GM04504 (cell line): ENCODE measurements at regions not wholly inside any gene's neighbourhood (a gene's known extent, or its start where the extent isn't known, plus 50 kb on each side); places are given as distances from the start of the nearest gene placed in this dataset.
"Not testable (repeated sequence)": the region's sequence is repeated elsewhere in the genome, so short reads cannot be mapped to it uniquely, and the experiment has no call there.

Experiments used
- DNase-seq: peaks from one replicate; pipeline ENCODE4 v3.0.0-alpha.2; 2012; ENCODE audit warnings: low read depth

- DNase-seq, result no peak
Observed at GRCh38 chr2:13694673-13695072, 937.8 kb upstream of the LRATD1 start.

- no peak for DNase-seq
Observed at GRCh38 chr2:13696601-13697000, 935.9 kb upstream of the LRATD1 start.

- no peak for DNase-seq
Observed at GRCh38 chr2:13698847-13699246, 933.7 kb upstream of the LRATD1 start.

GRCh38 chr2:13699939-13700338 is 932.6 kb upstream of the LRATD1 start:
- DNase-seq, result not testable (repeated sequence)

GRCh38 chr2:13711154-13711553 is 921.4 kb upstream of the LRATD1 start:
- DNase-seq, result no peak

GRCh38 chr2:13714466-13714865 is 918.1 kb upstream of the LRATD1 start:
- DNase-seq, result no peak

- DNase-seq, result no peak
Observed at GRCh38 chr2:13725945-13726344, 906.6 kb upstream of the LRATD1 start.

GRCh38 chr2:13745330-13745729 is 887.2 kb upstream of the LRATD1 start:
- DNase-seq, result no peak

GRCh38 chr2:13751955-13752354 is 880.6 kb upstream of the LRATD1 start:
- DNase-seq, result no peak

GRCh38 chr2:13758412-13758811 is 874.1 kb upstream of the LRATD1 start:
- no peak for DNase-seq

GRCh38 chr2:13768274-13768673 is 864.2 kb upstream of the LRATD1 start:
- DNase-seq, result no peak

GRCh38 chr2:13770279-13770678 is 862.2 kb upstream of the LRATD1 start:
- DNase-seq, result no peak

- no peak for DNase-seq
Observed at GRCh38 chr2:13779996-13780395, 852.5 kb upstream of the LRATD1 start.

GRCh38 chr2:13791019-13791547 is 841.4 kb upstream of the LRATD1 start:
- DNase-seq, result no peak

GRCh38 chr2:13806539-13806938 is 826.0 kb upstream of the LRATD1 start:
- no peak for DNase-seq

- no peak for DNase-seq
Observed at GRCh38 chr2:13813236-13813635, 819.3 kb upstream of the LRATD1 start.

- no peak for DNase-seq
Observed at GRCh38 chr2:13818002-13818401, 814.5 kb upstream of the LRATD1 start.

- no peak for DNase-seq
Observed at GRCh38 chr2:13819896-13820295, 812.6 kb upstream of the LRATD1 start.

- peak; percentile 84 for DNase-seq
Observed at GRCh38 chr2:13821255-13821880, 811.1 kb upstream of the LRATD1 start.

- DNase-seq, result no peak
Observed at GRCh38 chr2:13822365-13822764, 810.2 kb upstream of the LRATD1 start.

GRCh38 chr2:13826314-13826853 is 806.1 kb upstream of the LRATD1 start:
- no peak for DNase-seq

GRCh38 chr2:13858626-13859025 is 773.9 kb upstream of the LRATD1 start:
- DNase-seq, result peak; percentile 35

GRCh38 chr2:13868275-13868674 is 764.2 kb upstream of the LRATD1 start:
- not testable (repeated sequence) for DNase-seq

- DNase-seq, result no peak
Observed at GRCh38 chr2:13876491-13877037, 756.0 kb upstream of the LRATD1 start.
